GM20000 (cell line): ENCODE measurements at regions not wholly inside any gene's neighbourhood (a gene's known extent, or its start where the extent isn't known, plus 50 kb on each side); places are given as distances from the start of the nearest gene placed in this dataset.
A peak's percentile ranks its signal among the peaks of the same experiment; 100 is the strongest.

ENCODE experiments used
- DNase-seq: peaks from one replicate; pipeline ENCODE4 v3.0.0; 2012; ENCODE audit warnings: low spot score
- TF ChIP-seq, protein P1 (sequence below): IDR thresholded peaks from 2 replicates; pipeline ENCODE4 v1.5.1; 2012; ENCODE audit warnings: mild to moderate bottlenecking, control low read depth; ENCODE audit errors: extremely low read depth, missing control alignments

GRCh38 chr22:22712092-22712658, 67.8 kb downstream of the GGTLC2 start:
- no peak for DNase-seq
- TF ChIP-seq, protein P1, sequence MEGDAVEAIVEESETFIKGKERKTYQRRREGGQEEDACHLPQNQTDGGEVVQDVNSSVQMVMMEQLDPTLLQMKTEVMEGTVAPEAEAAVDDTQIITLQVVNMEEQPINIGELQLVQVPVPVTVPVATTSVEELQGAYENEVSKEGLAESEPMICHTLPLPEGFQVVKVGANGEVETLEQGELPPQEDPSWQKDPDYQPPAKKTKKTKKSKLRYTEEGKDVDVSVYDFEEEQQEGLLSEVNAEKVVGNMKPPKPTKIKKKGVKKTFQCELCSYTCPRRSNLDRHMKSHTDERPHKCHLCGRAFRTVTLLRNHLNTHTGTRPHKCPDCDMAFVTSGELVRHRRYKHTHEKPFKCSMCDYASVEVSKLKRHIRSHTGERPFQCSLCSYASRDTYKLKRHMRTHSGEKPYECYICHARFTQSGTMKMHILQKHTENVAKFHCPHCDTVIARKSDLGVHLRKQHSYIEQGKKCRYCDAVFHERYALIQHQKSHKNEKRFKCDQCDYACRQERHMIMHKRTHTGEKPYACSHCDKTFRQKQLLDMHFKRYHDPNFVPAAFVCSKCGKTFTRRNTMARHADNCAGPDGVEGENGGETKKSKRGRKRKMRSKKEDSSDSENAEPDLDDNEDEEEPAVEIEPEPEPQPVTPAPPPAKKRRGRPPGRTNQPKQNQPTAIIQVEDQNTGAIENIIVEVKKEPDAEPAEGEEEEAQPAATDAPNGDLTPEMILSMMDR: no peak

GRCh38 chr22:22712666-22713365, 68.4 kb downstream of the GGTLC2 start:
- DNase-seq: no peak
- TF ChIP-seq, protein P1: no peak

DNA sequence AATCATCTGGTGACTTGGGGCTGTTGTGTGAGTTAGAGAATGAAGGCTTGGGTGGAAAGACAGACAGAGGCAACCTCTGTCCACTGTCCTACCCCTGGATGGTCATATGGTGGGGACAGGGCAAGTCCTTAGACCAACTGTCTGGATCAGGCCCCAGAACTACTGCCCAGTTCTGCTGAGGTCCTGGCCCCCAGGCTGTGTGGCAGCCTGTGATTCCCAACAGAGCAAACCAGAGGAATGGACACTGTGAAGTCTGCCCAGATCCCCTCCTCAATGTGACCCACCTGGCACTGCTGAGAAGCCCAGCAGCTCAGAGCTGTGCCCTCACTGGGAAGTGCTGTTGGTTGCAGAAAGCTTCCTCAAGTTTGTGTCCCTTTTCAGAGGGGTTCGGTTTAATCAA, 69.0 kb downstream of the GGTLC2 start:
- no peak for DNase-seq
- TF ChIP-seq, protein P1: no peak

DNA sequence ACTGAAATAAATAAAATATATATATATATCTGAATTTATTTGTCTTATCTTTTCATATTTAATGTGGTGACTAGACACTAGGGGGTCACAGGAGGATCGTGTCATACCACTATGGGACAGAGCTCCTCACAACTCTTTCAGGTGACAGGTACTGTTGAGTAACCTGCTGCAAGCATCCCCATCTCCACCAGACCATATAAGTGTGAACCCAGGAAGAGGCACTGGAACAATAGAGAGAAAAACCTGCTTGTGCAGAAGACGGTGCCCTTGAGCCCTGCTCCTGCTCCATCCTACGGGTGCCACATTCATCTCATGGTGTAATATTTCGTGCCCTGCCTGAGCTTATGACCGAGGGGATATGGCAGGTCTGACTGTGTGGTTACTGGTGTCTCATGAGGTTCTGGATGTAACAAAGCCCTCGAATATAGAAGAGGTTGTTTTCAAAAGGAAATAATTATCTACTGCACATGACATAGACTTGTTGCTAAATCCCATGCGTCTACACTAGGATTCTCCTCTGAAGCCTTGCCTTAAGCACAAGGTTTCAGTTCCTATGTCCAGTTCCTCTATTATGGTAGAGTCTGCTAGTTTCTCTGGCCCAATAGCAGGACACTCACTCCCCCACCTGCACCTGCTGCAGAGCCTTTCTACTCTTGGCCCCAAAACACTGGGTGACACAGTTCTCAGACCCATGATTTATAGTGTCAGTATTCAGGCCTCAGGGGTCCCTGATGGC, 70.4 kb downstream of the GGTLC2 start:
- TF ChIP-seq, protein P1: no peak
- peak; percentile 45 for DNase-seq

- DNase-seq: no peak
- TF ChIP-seq, protein P1: no peak
These were observed 71.8 kb downstream of the GGTLC2 start for GRCh38 chr22:22716136-22716665.

DNA sequence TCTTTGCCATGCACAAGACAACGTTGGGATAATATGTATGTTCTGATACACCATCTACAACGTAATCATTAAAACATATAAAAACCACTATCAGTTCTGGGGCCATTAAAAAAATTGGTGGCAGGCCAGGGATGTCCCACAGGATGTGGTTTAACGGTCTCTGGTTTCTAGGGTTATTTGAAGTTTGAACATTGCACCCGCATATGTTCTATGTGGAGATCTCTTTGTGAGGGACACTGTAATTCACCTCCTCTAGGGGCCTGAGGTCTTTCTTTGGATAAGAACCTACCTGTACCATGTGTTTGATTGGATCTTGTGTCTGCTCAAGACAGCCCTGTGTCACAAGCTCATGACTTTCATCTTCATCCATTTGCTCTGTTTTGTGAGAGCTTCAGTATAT, 73.2 kb downstream of the GGTLC2 start:
- TF ChIP-seq, protein P1: no peak
- no peak for DNase-seq

DNA sequence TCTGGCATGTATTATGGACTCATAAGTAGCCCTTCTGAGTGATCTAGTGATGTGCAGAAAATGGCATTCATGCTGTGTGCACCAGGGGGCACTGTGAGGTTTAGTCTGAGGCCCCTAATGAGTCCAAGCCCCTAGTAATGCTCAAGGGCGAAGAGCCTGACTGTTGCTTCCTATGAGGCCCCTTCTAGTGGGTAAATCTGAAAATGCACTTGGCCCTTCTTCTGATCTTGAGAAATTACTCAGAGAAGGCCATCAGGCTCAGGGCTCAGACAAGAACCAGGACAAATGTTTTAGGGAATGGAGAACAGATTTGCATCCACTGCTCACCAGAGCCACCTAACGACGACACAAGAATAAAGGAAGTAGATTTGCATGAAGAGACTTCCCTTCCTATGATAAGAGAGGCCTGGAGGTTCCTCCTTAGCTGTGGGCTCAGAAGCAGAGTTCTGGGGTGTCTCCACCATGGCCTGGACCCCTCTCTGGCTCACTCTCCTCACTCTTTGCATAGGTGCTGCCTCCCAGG, 75.8 kb downstream of the GGTLC2 start:
- TF ChIP-seq, protein P1: peak; percentile 63
- peak; percentile 72 for DNase-seq
